GM12892 (cell line): ENCODE measurements at regions not wholly inside any gene's neighbourhood (a gene's known extent, or its start where the extent isn't known, plus 50 kb on each side); places are given as distances from the start of the nearest gene placed in this dataset.

Experiments
- DNase-seq: peaks from one replicate; pipeline ENCODE4 v3.0.0; 2011; ENCODE audit not compliant: insufficient read length
- FAIRE-seq: peaks from 2 replicates; lab custom pipeline; 2011; peaks lifted over from hg19 to GRCh38; lab: Jason Lieb, UNC
- POLR2A ChIP-seq: IDR thresholded peaks from 2 replicates; pipeline ENCODE4 v1.6.1; 2011; ENCODE audit warnings: low read depth, low read length, control low read depth
- POLR2AphosphoS5 ChIP-seq: IDR thresholded peaks from 2 replicates; pipeline ENCODE4 v1.6.1; 2011; ENCODE audit warnings: low read depth, low read length, control low read depth
- TAF1 ChIP-seq: IDR thresholded peaks from 2 replicates; pipeline ENCODE4 v1.6.1; 2011; ENCODE audit warnings: low read depth, mild to moderate bottlenecking, control low read depth, low read length, borderline replicate concordance

- TF ChIP-seq POLR2AphosphoS5 (no peak), POLR2A (no peak), TAF1 (no peak)
- FAIRE-seq = no peak
These were observed 247.6 kb upstream of the IRX4 start for GRCh38 chr5:2130361-2130760.

GRCh38 chr5:2129568-2130272, 247.0 kb upstream of the IRX4 start:
- no peak for TF ChIP-seq POLR2A
- no peak for TF ChIP-seq POLR2AphosphoS5
- TF ChIP-seq TAF1 = no peak
- no peak for FAIRE-seq
- no peak for DNase-seq

More at GRCh38 chr5:2130361-2130760, 247.6 kb upstream of the IRX4 start:
- no peak for DNase-seq

GRCh38 chr5:2128686-2129355, 246.1 kb upstream of the IRX4 start:
- DNase-seq (no peak), FAIRE-seq (no peak)
- TF ChIP-seq POLR2A = no peak

DNA sequence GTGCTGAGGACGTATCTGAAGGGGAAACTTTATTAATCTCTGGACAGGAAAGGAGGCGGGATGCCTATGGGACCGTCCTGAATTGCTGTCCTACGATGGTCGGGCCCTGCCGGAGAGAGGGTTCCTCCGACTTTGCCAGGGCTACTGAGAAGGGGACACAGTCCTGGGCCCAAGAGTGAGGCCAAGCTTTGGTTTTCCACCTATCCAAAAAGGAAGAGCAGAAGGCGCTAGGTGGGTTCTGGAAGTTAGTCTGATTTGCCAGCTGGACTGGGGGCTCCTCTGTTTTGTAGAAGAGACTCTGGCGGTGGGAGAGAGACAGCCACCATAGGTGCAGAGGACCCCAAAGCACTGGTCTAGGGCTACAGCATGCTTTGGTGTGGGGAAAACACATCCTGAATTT, 243.8 kb upstream of the IRX4 start:
- TF ChIP-seq POLR2A (no peak), POLR2AphosphoS5 (no peak), TAF1 (no peak)
- no peak for FAIRE-seq
- DNase-seq = no peak

GRCh38 chr5:2125901-2126265, 243.2 kb upstream of the IRX4 start:
- DNase-seq (no peak), FAIRE-seq (no peak)
- TF ChIP-seq TAF1 (no peak), POLR2A (no peak)

- no peak for DNase-seq
- FAIRE-seq = no peak
- TF ChIP-seq POLR2AphosphoS5 (no peak), TAF1 (no peak), POLR2A (no peak)
These were observed 242.6 kb upstream of the IRX4 start for GRCh38 chr5:2125171-2125900.

- TF ChIP-seq POLR2A (no peak), POLR2AphosphoS5 (no peak), TAF1 (no peak)
- DNase-seq (no peak), FAIRE-seq (no peak)
These were observed 241.9 kb upstream of the IRX4 start for GRCh38 chr5:2124434-2125170.

DNA sequence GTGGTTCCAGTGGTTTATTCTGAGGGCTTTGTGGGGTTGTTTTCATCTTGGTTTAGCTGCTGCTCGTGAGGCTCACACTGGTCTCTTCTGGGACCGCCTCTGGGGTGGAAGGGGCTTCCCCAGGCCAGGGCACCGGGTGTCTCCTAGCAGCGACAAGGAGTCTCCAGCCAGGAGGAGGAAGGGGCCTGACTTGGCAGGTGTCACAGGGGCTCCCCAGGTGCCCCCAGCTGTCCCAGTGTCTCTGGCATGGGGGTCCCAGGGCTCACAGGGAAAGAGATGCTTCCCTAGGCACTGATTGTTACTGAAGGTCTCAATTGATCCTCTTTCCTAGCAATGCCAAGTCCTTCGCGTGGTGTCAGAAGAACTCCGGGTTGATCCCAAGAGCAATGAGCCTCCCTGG, 241.1 kb upstream of the IRX4 start:
- DNase-seq (no peak), FAIRE-seq (no peak)
- TF ChIP-seq POLR2A = no peak

DNA sequence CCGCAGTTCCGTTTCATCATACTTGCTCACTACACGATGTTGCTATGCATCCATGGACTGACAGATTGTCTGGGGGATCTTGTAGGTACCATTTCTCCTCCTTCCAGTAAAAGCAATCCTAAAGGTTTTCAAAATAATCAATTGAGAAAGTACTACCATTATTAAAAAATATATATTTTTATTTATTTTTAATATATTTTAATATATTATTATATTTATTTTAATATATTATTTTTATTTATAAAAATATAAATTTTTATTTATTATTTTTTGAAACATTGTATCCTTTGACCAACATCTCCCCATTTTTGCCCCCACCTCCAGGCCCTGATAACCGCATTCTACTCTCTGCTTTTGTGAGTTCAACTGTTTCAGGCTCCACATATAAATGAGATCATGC, 237.6 kb upstream of the IRX4 start:
- FAIRE-seq (no peak), DNase-seq (no peak)
- no peak for TF ChIP-seq POLR2A
- no peak for TF ChIP-seq TAF1
- no peak for TF ChIP-seq POLR2AphosphoS5

DNA sequence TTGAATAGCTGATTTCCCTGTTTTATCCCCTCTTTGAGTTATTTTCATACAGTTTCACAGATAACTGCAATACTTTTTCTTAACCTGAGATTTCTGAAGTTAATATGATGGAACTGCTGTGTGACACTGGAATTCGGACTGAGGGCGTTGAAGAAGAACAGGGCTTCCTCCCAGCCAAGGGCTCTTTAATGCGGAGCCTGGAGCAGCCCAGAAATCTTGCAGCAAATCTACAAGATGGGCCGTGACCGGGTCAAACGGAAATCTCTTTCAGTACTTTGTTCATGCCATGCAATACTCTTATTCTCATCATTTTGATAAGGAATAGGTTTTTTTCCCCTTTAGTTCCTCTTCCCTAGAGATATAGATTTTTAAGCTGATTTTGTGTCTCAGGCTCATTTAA, 236.8 kb upstream of the IRX4 start:
- FAIRE-seq (no peak), DNase-seq (no peak)
- TF ChIP-seq TAF1 (no peak), POLR2A (no peak), POLR2AphosphoS5 (no peak)

GRCh38 chr5:2113348-2114131, 230.8 kb upstream of the IRX4 start:
- FAIRE-seq (no peak), DNase-seq (no peak)
- TF ChIP-seq POLR2A (no peak), TAF1 (no peak), POLR2AphosphoS5 (no peak)
